ENCODE measurements at regions not wholly inside any gene's neighbourhood (a gene's known extent, or its start where the extent isn't known, plus 50 kb on each side); places are given as distances from the start of the nearest gene placed in this dataset.
"Not testable (repeated sequence)": the region's sequence is repeated elsewhere in the genome, so short reads cannot be mapped to it uniquely, and the experiment has no call there.

DNA sequence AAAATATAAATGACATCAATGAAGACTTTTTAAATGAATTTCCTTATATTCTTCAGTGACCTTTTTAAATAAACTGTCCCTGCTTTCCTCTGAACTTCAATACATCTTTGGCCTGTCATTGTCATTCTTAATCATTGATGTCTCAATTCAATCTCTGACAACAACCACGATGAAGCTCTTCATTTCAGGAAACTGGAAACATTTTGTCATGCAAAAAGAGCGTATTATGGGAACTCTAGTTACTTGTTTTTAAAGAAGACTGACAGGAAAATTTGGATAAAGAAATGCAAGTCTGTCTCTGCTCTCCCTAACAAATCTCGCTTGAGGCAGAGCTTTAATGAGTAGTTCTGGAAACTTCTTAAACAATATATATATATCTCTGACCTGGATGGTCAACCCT, 535.8 kb upstream of the ADGRL2 start:
- no peak for DNase-seq
- Histone ChIP-seq H3K4me3 (no peak overlapping the region), H3K4me1 (no peaks in the 10 kb centered on the region), H3K9me3 (no peaks in the 10 kb centered on the region), H3K27ac (no peak overlapping the region), H3K27me3 (no peaks in the 10 kb centered on the region), H3K36me3 (no peaks in the 10 kb centered on the region)
- intact Hi-C loops (cut with DNase I): no loop called here
- WGBS, 2 donors: 50 to 77% methylated on average over 3 of the region's 3 CpGs
- no peak for TF ChIP-seq POLR2A (IDR thresholded peaks at IDR 0.05)
- TF ChIP-seq, protein P1, sequence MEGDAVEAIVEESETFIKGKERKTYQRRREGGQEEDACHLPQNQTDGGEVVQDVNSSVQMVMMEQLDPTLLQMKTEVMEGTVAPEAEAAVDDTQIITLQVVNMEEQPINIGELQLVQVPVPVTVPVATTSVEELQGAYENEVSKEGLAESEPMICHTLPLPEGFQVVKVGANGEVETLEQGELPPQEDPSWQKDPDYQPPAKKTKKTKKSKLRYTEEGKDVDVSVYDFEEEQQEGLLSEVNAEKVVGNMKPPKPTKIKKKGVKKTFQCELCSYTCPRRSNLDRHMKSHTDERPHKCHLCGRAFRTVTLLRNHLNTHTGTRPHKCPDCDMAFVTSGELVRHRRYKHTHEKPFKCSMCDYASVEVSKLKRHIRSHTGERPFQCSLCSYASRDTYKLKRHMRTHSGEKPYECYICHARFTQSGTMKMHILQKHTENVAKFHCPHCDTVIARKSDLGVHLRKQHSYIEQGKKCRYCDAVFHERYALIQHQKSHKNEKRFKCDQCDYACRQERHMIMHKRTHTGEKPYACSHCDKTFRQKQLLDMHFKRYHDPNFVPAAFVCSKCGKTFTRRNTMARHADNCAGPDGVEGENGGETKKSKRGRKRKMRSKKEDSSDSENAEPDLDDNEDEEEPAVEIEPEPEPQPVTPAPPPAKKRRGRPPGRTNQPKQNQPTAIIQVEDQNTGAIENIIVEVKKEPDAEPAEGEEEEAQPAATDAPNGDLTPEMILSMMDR (IDR thresholded peaks at IDR 0.05): no peak

DNA sequence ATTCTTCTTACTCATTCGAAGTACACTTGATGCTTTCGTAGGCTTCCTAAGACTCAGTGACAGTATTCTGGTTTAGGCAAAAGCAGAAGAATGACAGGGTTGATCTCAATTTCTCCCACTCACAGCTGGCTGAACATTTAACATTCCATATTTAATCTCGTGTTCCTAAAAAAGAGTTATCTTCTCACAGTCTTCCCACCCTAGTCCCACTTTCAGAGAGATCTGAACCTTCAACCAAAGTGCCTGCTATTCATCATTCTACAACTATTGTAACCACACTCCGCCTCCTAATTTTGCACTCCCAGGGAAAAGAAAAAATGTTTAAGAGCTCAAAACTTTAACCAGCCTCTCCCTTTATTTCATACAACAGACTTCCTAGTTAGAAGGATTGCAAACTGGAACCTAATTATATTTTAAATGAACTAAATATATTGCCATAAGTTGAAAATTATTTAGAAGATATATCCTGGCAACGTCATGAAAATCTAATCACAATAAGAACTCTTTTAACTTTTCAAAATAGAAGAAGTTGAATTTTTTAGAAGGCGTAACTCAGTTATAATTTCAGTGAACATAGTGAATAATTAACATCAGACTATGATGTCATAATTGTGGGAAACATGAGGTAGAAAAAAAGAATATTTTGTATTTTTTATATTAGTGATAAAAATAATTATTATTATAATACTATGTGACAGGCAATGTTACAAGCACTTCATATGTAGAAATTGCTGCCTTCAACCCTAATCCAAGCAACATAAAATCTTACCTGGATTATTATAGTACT, 540.9 kb upstream of the ADGRL2 start:
- H3K27me3 ChIP-seq: no peaks in the 10 kb centered on the region
- no peak overlapping the region for H3K4me3 ChIP-seq
- no peaks in the 10 kb centered on the region for H3K9me3 ChIP-seq
- 83 to 84% methylated on average over 6 of the region's 6 CpGs for WGBS, 2 donors
- no peak for DNase-seq
- no peak overlapping the region for H3K27ac ChIP-seq
- intact Hi-C loops (cut with DNase I): no loop called here
- H3K36me3 ChIP-seq: no peaks in the 10 kb centered on the region
- no peaks in the 10 kb centered on the region for H3K4me1 ChIP-seq
- TF ChIP-seq, protein P1 (IDR thresholded peaks at IDR 0.05): no peak
- no peak for TF ChIP-seq POLR2A (IDR thresholded peaks at IDR 0.05)

GRCh38 chr1:81254560-81254959, 546.2 kb upstream of the ADGRL2 start:
- Histone ChIP-seq H3K9me3 (no peaks in the 10 kb centered on the region), H3K4me3 (no peak overlapping the region), H3K36me3 (no peaks in the 10 kb centered on the region), H3K27me3 (no peaks in the 10 kb centered on the region), H3K27ac (no peak overlapping the region), H3K4me1 (no peaks in the 10 kb centered on the region)
- intact Hi-C loops (cut with DNase I): no loop called here
- no peak for DNase-seq
- TF ChIP-seq POLR2A (IDR thresholded peaks at IDR 0.05): no peak
- TF ChIP-seq, protein P1 (IDR thresholded peaks at IDR 0.05): peak in 2 of 6 experiments; percentile 4 to 22
- 86 to 90% methylated on average over 2 of the region's 2 CpGs for WGBS, 2 donors

- 96 to 98% methylated on average over 2 of the region's 2 CpGs for WGBS, 2 donors
- Histone ChIP-seq H3K9me3 (no peaks in the 10 kb centered on the region), H3K27me3 (no peaks in the 10 kb centered on the region), H3K4me1 (no peaks in the 10 kb centered on the region), H3K36me3 (no peaks in the 10 kb centered on the region), H3K27ac (no peak overlapping the region), H3K4me3 (no peak overlapping the region)
- intact Hi-C loops (cut with DNase I): no loop called here
- DNase-seq: no peak
- TF ChIP-seq, protein P1 (IDR thresholded peaks at IDR 0.05): no peak
- no peak for TF ChIP-seq POLR2A (IDR thresholded peaks at IDR 0.05)
Observed at GRCh38 chr1:81254068-81254467, 546.7 kb upstream of the ADGRL2 start.

DNA sequence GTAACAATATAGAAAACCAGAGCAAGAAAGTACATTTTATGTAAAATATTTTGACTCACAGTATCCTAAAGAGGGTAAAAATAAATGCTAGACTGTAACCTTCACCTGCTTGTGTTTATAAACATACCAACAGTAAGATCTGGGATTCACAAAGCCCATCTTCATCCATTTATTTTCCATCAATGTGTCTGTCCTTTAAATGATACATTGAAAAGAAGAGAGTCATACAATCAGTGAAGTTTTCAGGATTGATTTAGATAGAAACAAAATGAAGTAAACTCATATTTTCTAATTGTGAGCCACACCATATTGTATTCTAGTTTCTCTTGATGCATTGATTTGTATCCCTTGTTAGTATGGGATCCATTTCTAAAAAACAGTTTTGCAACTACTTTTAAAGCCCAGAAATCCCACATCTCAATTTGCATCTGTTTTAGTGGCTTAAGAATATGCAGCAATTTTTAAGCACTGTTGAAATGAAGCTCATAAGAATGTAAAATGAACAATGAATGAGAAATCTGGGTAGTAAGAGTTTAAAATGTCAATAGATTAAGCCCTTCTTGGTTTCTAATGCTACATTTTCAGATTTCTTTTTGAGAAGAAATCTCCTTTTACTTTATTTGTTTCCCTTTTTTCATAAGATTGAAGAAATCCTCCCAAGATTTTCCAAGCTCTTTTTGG, 548.1 kb upstream of the ADGRL2 start:
- no peaks in the 10 kb centered on the region for H3K27me3 ChIP-seq
- TF ChIP-seq, protein P1 (IDR thresholded peaks at IDR 0.05): no peak
- TF ChIP-seq POLR2A (IDR thresholded peaks at IDR 0.05): no peak
- H3K4me3 ChIP-seq: no peak overlapping the region
- DNase-seq: no peak
- no peaks in the 10 kb centered on the region for H3K36me3 ChIP-seq
- intact Hi-C loops (cut with DNase I): no loop called here
- H3K4me1 ChIP-seq: no peaks in the 10 kb centered on the region
- no peak overlapping the region for H3K27ac ChIP-seq
- H3K9me3 ChIP-seq: no peaks in the 10 kb centered on the region

DNA sequence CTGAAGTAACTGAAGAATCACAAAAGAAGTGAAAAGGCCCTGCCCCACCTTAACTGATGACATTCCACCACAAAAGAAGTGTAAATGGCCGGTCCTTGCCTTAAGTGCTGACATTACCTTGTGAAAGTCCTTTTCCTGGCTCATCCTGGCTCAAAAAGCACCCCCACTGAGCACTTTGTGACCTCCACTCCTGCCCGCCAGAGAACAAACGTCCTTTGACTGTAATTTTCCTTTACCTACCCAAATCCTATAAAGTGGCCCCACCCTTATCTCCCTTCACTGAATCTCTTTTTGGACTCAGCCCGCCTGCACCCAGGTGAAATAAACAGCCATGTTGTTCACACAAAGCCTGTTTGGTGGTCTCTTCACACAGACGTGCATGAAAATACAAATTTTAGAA, 549.9 kb upstream of the ADGRL2 start:
- WGBS, 2 donors: 80 to 89% methylated on average over 4 of the region's 5 CpGs
- H3K27me3 ChIP-seq; H3K4me3 ChIP-seq; H3K9me3 ChIP-seq; intact Hi-C loops (cut with DNase I); H3K27ac ChIP-seq; H3K4me1 ChIP-seq; H3K36me3 ChIP-seq; DNase-seq: not testable (repeated sequence)

DNA sequence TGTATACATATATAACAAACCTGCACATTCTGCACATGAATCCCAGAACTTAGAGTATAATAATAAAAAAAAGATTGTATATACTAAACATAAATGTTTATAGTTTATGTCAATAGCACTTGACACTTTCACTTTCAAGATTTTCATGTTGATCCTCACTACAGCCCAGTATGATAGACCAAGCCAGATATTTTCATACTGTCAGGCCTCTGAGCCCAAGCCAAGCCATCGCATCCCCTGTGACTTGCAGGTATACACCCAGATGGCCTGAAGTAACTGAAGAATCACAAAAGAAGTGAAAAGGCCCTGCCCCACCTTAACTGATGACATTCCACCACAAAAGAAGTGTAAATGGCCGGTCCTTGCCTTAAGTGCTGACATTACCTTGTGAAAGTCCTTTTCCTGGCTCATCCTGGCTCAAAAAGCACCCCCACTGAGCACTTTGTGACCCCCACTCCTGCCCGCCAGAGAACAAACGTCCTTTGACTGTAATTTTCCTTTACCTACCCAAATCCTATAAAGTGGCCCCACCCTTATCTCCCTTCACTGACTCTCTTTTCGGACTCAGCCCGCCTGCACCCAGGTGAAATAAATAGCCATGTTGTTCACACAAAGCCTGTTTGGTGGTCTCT, 555.5 kb upstream of the ADGRL2 start:
- H3K27ac ChIP-seq; intact Hi-C loops (cut with DNase I); H3K4me1 ChIP-seq; H3K36me3 ChIP-seq; H3K9me3 ChIP-seq; H3K27me3 ChIP-seq; H3K4me3 ChIP-seq; DNase-seq: not testable (repeated sequence)
- 77 to 89% methylated on average over 5 of the region's 6 CpGs for WGBS, 2 donors

DNA sequence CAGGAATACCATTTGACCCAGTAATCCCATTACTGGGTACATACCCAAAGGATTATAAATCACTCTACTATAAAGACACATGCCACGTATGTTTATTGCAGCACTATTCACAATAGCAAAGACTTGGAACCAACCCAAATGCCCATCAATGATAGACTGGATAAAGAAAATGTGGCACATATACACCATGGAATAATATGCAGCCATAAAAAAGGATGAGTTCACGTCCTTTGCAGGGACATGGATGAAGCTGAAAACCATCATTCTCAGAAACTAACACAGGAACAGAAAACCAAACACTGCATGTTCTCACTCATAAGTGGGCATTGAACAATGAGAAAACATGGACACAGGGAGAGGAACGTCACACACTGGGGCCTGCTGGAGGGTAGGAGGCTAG, 556.1 kb upstream of the ADGRL2 start:
- DNase-seq; H3K9me3 ChIP-seq; intact Hi-C loops (cut with DNase I); H3K27me3 ChIP-seq; H3K4me1 ChIP-seq; H3K4me3 ChIP-seq; H3K27ac ChIP-seq; H3K36me3 ChIP-seq: not testable (repeated sequence)
- 73 to 78% methylated on average over 3 of the region's 3 CpGs for WGBS, 2 donors
